Uterus (tissue), 3 donors: ENCODE measurements at regions not wholly inside any gene's neighbourhood (a gene's known extent, or its start where the extent isn't known, plus 50 kb on each side); places are given as distances from the start of the nearest gene placed in this dataset.

ENCODE experiments used
- DNase-seq, 2 donors: peaks; one replicate each; pipeline ENCODE4 v3.0.0-alpha.2; 2019 to 2020
- H3K27ac ChIP-seq, 2 donors: fragments of 200-600 bp; sonication (generic); 1 replicate in 1 of 2; 2 replicates in 1 of 2; pipeline ENCODE4 v1.5.1; 2016 to 2018
- H3K27me3 ChIP-seq, 2 donors: fragments of 200-600 bp; sonication (generic); one replicate each; pipeline ENCODE4 v1.5.1; 2018 to 2019; ENCODE audit warnings: control low read depth in 1 of 2
- H3K36me3 ChIP-seq, 2 donors: fragments of 200-600 bp; sonication (generic); one replicate each; pipeline ENCODE4 v1.5.1; 2019; ENCODE audit warnings: control low read depth in 1 of 2
- H3K4me1 ChIP-seq, 2 donors: fragments of 200-600 bp; sonication (generic); one replicate each; pipeline ENCODE4 v1.5.1; 2018 to 2019; ENCODE audit warnings: control low read depth in 1 of 2
- H3K4me3 ChIP-seq, 2 donors: fragments of 200-600 bp; sonication (generic); 1 replicate in 1 of 2; 2 replicates in 1 of 2; pipeline ENCODE4 v1.5.1; 2018 to 2019; ENCODE audit warnings: mild to moderate bottlenecking in 1 of 2
- H3K9me3 ChIP-seq, 2 donors: fragments of 200-600 bp; sonication (generic); one replicate each; pipeline ENCODE4 v1.5.1; 2019; ENCODE audit warnings: control low read depth in 1 of 2
- CTCF ChIP-seq, 4 experiments: fragments of 200-600 bp in 2 of 4; fragments of 450-650 bp in 2 of 4; sonication (generic) in 2 of 4; IDR thresholded peaks; one replicate each; pipeline ENCODE4 v1.5.1; 2016 to 2019; ENCODE audit warnings: antibody characterized with exemption in 4 of 4, mild to moderate bottlenecking in 2 of 4, moderate library complexity in 1 of 4
- POLR2A ChIP-seq, 2 donors: fragments of 450-650 bp; IDR thresholded peaks; one replicate each; pipeline ENCODE4 v1.6.1; 2016; ENCODE audit warnings: antibody characterized with exemption in 2 of 2, mild to moderate bottlenecking in 1 of 2, moderate library complexity in 1 of 2
- intact Hi-C: fragments of 100-400 bp; cut with DNase I; formaldehyde crosslinking; loops from one replicate; pipeline ENCODE4 v1.15.1; 2023; ENCODE audit warnings: low total_unique reads
- donor health status: DM: yes; HTN: yes; CAD: no.

GRCh38 chr12:92273076-92273475, 127.4 kb upstream of the BTG1 start:
- TF ChIP-seq POLR2A (IDR thresholded peaks at IDR 0.05) (no peak), CTCF (IDR thresholded peaks at IDR 0.05) (no peak)
- Histone ChIP-seq H3K4me3 (no peak overlapping the region), H3K36me3 (no peaks in the 10 kb centered on the region), H3K9me3 (no peaks in the 10 kb centered on the region), H3K4me1 (peaks cover 0 to 3% of the 10 kb centered on the region in 2 donors), H3K27ac (no peak overlapping the region), H3K27me3 (no peaks in the 10 kb centered on the region)
- intact Hi-C loops = no loop called here
- no peak for DNase-seq

GRCh38 chr12:92272061-92272964, 126.7 kb upstream of the BTG1 start:
- no peaks in the 10 kb centered on the region for H3K9me3 ChIP-seq
- no peaks in the 10 kb centered on the region for H3K4me1 ChIP-seq
- no peak for DNase-seq
- no peaks in the 10 kb centered on the region for H3K27me3 ChIP-seq
- no peak overlapping the region for H3K27ac ChIP-seq
- TF ChIP-seq POLR2A (IDR thresholded peaks at IDR 0.05) (no peak), CTCF (IDR thresholded peaks at IDR 0.05) (no peak)
- H3K4me3 ChIP-seq = no peak overlapping the region
- H3K36me3 ChIP-seq = no peaks in the 10 kb centered on the region
- intact Hi-C loops = no loop called here

GRCh38 chr12:92271341-92271740, 125.7 kb upstream of the BTG1 start:
- intact Hi-C loops = no loop called here
- H3K4me3 ChIP-seq = no peak overlapping the region
- TF ChIP-seq POLR2A (IDR thresholded peaks at IDR 0.05) (no peak), CTCF (IDR thresholded peaks at IDR 0.05) (no peak)

GRCh38 chr12:92270521-92270920, 124.9 kb upstream of the BTG1 start:
- no peak overlapping the region for H3K4me3 ChIP-seq
- H3K4me1 ChIP-seq = no peaks in the 10 kb centered on the region
- H3K36me3 ChIP-seq = no peaks in the 10 kb centered on the region
- intact Hi-C loops = no loop called here
- no peak overlapping the region for H3K27ac ChIP-seq
- no peaks in the 10 kb centered on the region for H3K9me3 ChIP-seq
- no peak for DNase-seq
- no peak for TF ChIP-seq CTCF (IDR thresholded peaks at IDR 0.05)
- no peak for TF ChIP-seq POLR2A (IDR thresholded peaks at IDR 0.05)
- no peaks in the 10 kb centered on the region for H3K27me3 ChIP-seq

More at GRCh38 chr12:92271341-92271740, 125.7 kb upstream of the BTG1 start:
- Histone ChIP-seq H3K27ac (no peak overlapping the region), H3K36me3 (no peaks in the 10 kb centered on the region), H3K4me1 (no peaks in the 10 kb centered on the region), H3K27me3 (no peaks in the 10 kb centered on the region), H3K9me3 (no peaks in the 10 kb centered on the region)
- no peak for DNase-seq

- no peak for TF ChIP-seq CTCF (IDR thresholded peaks at IDR 0.05)
- no peak for TF ChIP-seq POLR2A (IDR thresholded peaks at IDR 0.05)
- H3K9me3 ChIP-seq = no peaks in the 10 kb centered on the region
- no peaks in the 10 kb centered on the region for H3K4me1 ChIP-seq
- intact Hi-C loops = no loop called here
- H3K4me3 ChIP-seq = no peak overlapping the region
- H3K36me3 ChIP-seq = no peaks in the 10 kb centered on the region
- H3K27me3 ChIP-seq = no peaks in the 10 kb centered on the region
- no peak for DNase-seq
- H3K27ac ChIP-seq = no peak overlapping the region
These were observed 123.3 kb upstream of the BTG1 start for GRCh38 chr12:92268946-92269345.
